Endothelial cell of umbilical vein (primary cell): ENCODE measurements at regions not wholly inside any gene's neighbourhood (a gene's known extent, or its start where the extent isn't known, plus 50 kb on each side); places are given as distances from the start of the nearest gene placed in this dataset.

ENCODE experiments used
- BruUV-seq: library from RNA; stranded (reverse); fragments of 400-500 nt; replicated peaks from 2 replicates; lab custom pipeline; 2021; lab: Mats Ljungman, UMichigan
- CTCF ChIA-PET: fragments of 300-600, 350-600 bp; sonication (Branson Sonifier 250); formaldehyde crosslinking; loops from one replicate; lab custom pipeline; 2021; ENCODE audit warnings: antibody characterized with exemption, inconsistent platforms; lab: Charles Lee
- POLR2A ChIA-PET: fragments of 300-600, 350-600 bp; sonication (Branson Sonifier 250); formaldehyde crosslinking; loops from one replicate; lab custom pipeline; 2021; ENCODE audit warnings: antibody characterized with exemption, inconsistent platforms; lab: Charles Lee
- DNase-seq: peaks from one replicate; pipeline ENCODE4 v3.0.0-alpha.2; 2011; ENCODE audit warnings: low read depth, low spot score
- FAIRE-seq: peaks from 2 replicates; lab custom pipeline; 2011; peaks lifted over from hg19 to GRCh38; lab: Jason Lieb, UNC
- H2AFZ ChIP-seq: 2 replicates; pipeline ENCODE4 v1.6.0; 2012; ENCODE audit warnings: low read depth, low read length, control low read depth, inconsistent platforms
- H3K27ac ChIP-seq: 2 replicates; pipeline ENCODE4 v1.5.1; 2011; ENCODE audit warnings: low read depth, mild to moderate bottlenecking, control low read depth, low read length, moderate library complexity; ENCODE audit not compliant: insufficient read depth
- H3K27me3 ChIP-seq, 2 experiments: 2 replicates each; pipeline versions ENCODE4 v1.6.0 to v1.6.1; 2011; ENCODE audit warnings: low read length in 2 of 2, mixed read lengths in 1 of 2; ENCODE audit not compliant: control insufficient read depth in 2 of 2, insufficient read depth in 2 of 2
- H3K36me3 ChIP-seq, 2 experiments: 2 replicates in 1 of 2; 3 replicates in 1 of 2; pipeline ENCODE4 v1.5.1; 2011; ENCODE audit warnings: low read length in 2 of 2, mild to moderate bottlenecking in 1 of 2, moderate library complexity in 1 of 2; ENCODE audit not compliant: control insufficient read depth in 2 of 2, insufficient read depth in 2 of 2; ENCODE audit errors: extremely low read depth in 1 of 2
- H3K4me1 ChIP-seq: 3 replicates; pipeline ENCODE4 v1.5.1; 2011; ENCODE audit warnings: mild to moderate bottlenecking, low read length; ENCODE audit not compliant: control insufficient read depth, insufficient read depth; ENCODE audit errors: extremely low read depth
- H3K4me2 ChIP-seq: 2 replicates; pipeline ENCODE4 v1.6.1; 2011; ENCODE audit warnings: low read length, control low read depth, mixed read lengths; ENCODE audit not compliant: insufficient read depth
- H3K4me3 ChIP-seq, 3 experiments: fragments of 200-600 bp in 1 of 3; sonication (generic), shearing (Covaris generic) in 1 of 3; replicated peaks in 1 of 3; 2 replicates each; pipeline ENCODE4 v1.5.1; 2011 to 2016; ENCODE audit warnings: control low read depth in 3 of 3, low read length in 3 of 3, mild to moderate bottlenecking in 2 of 3, inconsistent platforms in 1 of 3, low read depth in 1 of 3, moderate library complexity in 1 of 3; ENCODE audit not compliant: insufficient read depth in 1 of 3
- H3K79me2 ChIP-seq: 2 replicates; pipeline ENCODE4 v1.6.0; 2012; ENCODE audit warnings: low read length, inconsistent platforms; ENCODE audit not compliant: control insufficient read depth, insufficient read depth
- H3K9ac ChIP-seq: replicated peaks from 2 replicates; pipeline ENCODE3; 2011; ENCODE audit warnings: low read length, control low read depth; ENCODE audit not compliant: insufficient read depth; ENCODE audit errors: extremely low read depth
- H3K9me1 ChIP-seq: replicated peaks from 3 replicates; pipeline ENCODE4 v1.6.0; 2011; ENCODE audit warnings: mild to moderate bottlenecking, low read length; ENCODE audit not compliant: control insufficient read depth, insufficient read depth; ENCODE audit errors: extremely low read depth
- H3K9me3 ChIP-seq: replicated peaks from 2 replicates; pipeline ENCODE4 v1.5.1; 2012; ENCODE audit warnings: low read length, inconsistent platforms; ENCODE audit not compliant: control insufficient read depth, insufficient read depth
- H4K20me1 ChIP-seq: replicated peaks from 2 replicates; pipeline ENCODE3; 2011; ENCODE audit warnings: mild to moderate bottlenecking, low read length; ENCODE audit not compliant: control insufficient read depth, insufficient read depth; ENCODE audit errors: extremely low read depth
- EZH2 ChIP-seq: IDR thresholded peaks from 2 replicates; pipeline ENCODE4 v1.6.1; 2012; ENCODE audit warnings: borderline replicate concordance, low read depth, mild to moderate bottlenecking, moderate library complexity, low read length, inconsistent platforms; ENCODE audit not compliant: severe bottlenecking
- FOS ChIP-seq: IDR thresholded peaks from 2 replicates; pipeline ENCODE4 v1.6.1; 2011; ENCODE audit warnings: mild to moderate bottlenecking, low read length, moderate library complexity, borderline replicate concordance; ENCODE audit not compliant: insufficient read depth
- GATA2 ChIP-seq: IDR thresholded peaks from 2 replicates; pipeline ENCODE4 v1.7.0; 2011; ENCODE audit warnings: low read depth, mild to moderate bottlenecking, moderate library complexity, mixed read lengths, low read length; ENCODE audit not compliant: insufficient read length, insufficient read depth
- JUN ChIP-seq: IDR thresholded peaks from 2 replicates; pipeline ENCODE4 v1.6.1; 2011; ENCODE audit warnings: borderline replicate concordance, low read depth; ENCODE audit not compliant: insufficient read length, insufficient read depth
- MAX ChIP-seq: IDR thresholded peaks from 2 replicates; pipeline ENCODE4 v1.6.1; 2011; ENCODE audit not compliant: insufficient read depth, insufficient read length
- MYC ChIP-seq: IDR thresholded peaks from one replicate; pipeline ENCODE4 v1.6.1; 2011; ENCODE audit warnings: mild to moderate bottlenecking, low read depth, low read length
- POLR2A ChIP-seq: IDR thresholded peaks from 2 replicates; pipeline ENCODE4 v1.6.1; 2012; ENCODE audit warnings: low read depth, mild to moderate bottlenecking, control low read depth, low read length
- dilution Hi-C: fragments of 300-500 bp; cut with MboI; formaldehyde crosslinking; loops from one replicate; pipeline ENCODE4 v1.15.0; 2019; ENCODE audit warnings: low sequenced_read_pairs; ENCODE audit not compliant: extremely low pct_ligation_motif_present
- intact Hi-C: fragments of 100-400 bp; cut with micrococcal nuclease; formaldehyde crosslinking; loops from one replicate; pipeline ENCODE4 v1.10.0; 2022

GRCh38 chr3:167163580-167163979 is 216.5 kb downstream of the ZBBX start:
- Histone ChIP-seq H3K9me1 (no peaks in the 10 kb centered on the region), H3K4me3 (no peak overlapping the region), H3K79me2 (no peaks in the 10 kb centered on the region), H2AFZ (no peak overlapping the region), H3K4me1 (no peaks in the 10 kb centered on the region), H3K9ac (no peak overlapping the region), H3K36me3 (no peaks in the 10 kb centered on the region), H3K27ac (no peak overlapping the region), H3K27me3 (no peaks in the 10 kb centered on the region), H3K4me2 (no peak overlapping the region), H3K9me3 (no peaks in the 10 kb centered on the region), H4K20me1 (no peaks in the 10 kb centered on the region)
- ChIA-PET CTCF (no interaction called here), POLR2A (no interaction called here)
- TF ChIP-seq GATA2 (no peak), FOS (no peak), POLR2A (no peak), EZH2 (no peak), MYC (no peak), MAX (no peak)
- intact Hi-C loops, result no loop called here
- BruUV-seq, result no TSS peak
- no peak for FAIRE-seq
- no peak for DNase-seq
- dilution Hi-C loops, result no loop called here

- FAIRE-seq (no peak), DNase-seq (no peak)
- Histone ChIP-seq H3K9ac (no peak overlapping the region), H3K9me3 (no peaks in the 10 kb centered on the region), H3K27ac (no peak overlapping the region), H3K27me3 (no peaks in the 10 kb centered on the region), H3K4me3 (no peak overlapping the region), H3K36me3 (no peaks in the 10 kb centered on the region), H2AFZ (no peak overlapping the region), H3K4me2 (no peak overlapping the region), H3K79me2 (no peaks in the 10 kb centered on the region), H4K20me1 (no peaks in the 10 kb centered on the region), H3K4me1 (no peaks in the 10 kb centered on the region), H3K9me1 (no peaks in the 10 kb centered on the region)
- no TSS peak for BruUV-seq
- intact Hi-C loops, result no loop called here
- ChIA-PET CTCF (no interaction called here), POLR2A (no interaction called here)
- TF ChIP-seq JUN, result no peak
- dilution Hi-C loops, result no loop called here
Measured at GRCh38 chr3:167162083-167162482, 218.0 kb downstream of the ZBBX start.
